ENCODE measurements at regions not wholly inside any gene's neighbourhood (a gene's known extent, or its start where the extent isn't known, plus 50 kb on each side); places are given as distances from the start of the nearest gene placed in this dataset.
"Not testable (repeated sequence)": the region's sequence is repeated elsewhere in the genome, so short reads cannot be mapped to it uniquely, and the experiment has no call there.

DNA sequence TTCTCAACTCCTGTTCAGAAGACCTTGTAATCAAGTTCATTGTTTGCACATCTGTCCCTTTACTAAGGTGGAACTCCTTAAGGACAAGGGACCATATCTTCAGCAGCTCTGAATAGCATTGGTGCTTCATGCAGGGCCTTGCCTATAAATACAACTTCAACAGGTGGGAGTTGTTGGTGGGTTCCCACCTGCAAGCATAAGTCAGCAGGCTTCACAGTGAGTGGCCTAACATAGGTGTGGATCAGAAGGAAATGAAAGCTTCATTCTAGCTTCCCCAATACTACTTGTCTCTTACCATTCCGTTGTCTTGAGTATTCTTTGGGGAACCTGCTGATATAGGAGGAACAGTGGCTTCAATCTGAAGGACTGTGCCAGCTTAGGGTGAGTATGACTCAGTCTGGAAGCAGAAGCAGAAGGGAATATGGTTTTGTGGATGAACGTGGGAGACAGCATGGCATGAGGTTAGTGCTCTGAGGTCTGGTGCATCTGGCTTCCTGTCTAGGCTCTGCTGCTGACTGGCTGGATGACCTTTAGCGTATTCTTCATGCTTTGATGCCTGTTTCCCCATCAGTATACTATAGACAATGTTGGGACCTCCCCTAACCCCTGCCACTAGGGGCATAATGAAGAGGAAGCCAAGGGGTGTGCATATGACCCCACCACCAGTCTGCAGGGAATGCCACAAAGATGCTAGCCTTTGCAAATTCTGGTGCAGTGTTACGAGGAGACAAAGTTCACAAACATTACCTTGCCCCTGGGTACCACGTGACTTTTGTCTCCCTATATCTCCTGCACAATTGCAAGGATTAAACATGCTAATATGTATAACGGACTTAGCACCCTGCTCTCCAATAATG lies 192.3 kb downstream of the PALM2AKAP2 start:
- no peak for DNase-seq (ENCODE audit: low read depth in 3 of 3, low spot score in 2 of 3)

DNA sequence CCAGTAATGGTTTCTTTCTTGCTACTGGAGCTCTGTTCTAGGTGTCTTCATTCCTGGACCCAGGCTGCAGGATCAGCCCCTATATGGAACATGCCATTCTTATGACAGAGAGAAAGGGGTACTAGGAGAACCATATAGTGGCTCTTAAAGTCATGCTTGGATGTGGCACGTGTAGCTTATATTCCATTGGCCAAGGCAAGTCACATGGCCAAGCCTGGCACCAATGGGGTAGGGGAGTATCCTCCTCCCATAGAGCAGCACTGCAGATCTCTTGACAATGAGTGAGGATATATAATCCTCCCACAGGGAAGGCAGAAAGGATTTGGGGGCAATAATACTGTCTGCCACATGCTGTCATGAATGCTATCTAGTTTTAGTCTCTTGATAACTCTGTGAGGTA lies 193.3 kb downstream of the PALM2AKAP2 start:
- no peak for DNase-seq (ENCODE audit: low read depth in 3 of 3, low spot score in 2 of 3)

DNA sequence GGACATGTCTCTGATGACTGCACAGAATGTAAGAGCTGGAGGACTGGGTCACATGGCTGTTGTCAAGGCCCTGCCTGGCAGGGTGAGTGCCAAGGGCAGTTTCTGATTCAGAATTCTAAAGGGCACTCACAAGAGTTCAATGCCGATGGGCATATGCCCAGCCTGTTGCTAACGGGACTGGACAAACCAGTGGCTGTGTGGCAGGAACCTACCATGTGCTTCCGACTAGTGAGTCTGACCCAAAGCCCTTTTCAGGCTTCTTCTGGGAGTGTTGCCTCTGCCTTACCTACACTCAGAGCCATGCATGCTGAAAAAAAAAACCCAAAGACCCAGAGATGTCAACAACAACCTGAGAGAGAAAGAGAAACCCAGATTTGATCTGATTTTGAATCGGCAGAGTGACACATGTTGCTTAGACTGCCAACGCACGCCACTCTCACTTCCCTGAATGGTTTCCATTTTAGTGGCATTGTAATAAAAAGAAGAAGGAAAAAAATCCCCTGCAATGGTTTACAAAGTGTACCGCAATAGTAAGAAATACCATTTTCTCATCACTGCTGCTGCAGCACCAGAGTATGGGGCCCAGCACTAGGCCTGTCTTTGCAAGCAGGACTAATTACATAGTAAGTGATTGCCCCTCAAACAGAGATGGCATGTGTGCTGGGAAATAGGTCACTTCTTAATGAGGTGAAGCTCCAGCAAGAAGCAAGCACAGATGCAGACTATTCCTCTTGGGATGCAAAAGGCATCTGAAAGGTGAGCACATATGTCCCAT lies 194.3 kb downstream of the PALM2AKAP2 start:
- DNase-seq (ENCODE audit: low read depth in 3 of 3, low spot score in 2 of 3), result no peak

DNA sequence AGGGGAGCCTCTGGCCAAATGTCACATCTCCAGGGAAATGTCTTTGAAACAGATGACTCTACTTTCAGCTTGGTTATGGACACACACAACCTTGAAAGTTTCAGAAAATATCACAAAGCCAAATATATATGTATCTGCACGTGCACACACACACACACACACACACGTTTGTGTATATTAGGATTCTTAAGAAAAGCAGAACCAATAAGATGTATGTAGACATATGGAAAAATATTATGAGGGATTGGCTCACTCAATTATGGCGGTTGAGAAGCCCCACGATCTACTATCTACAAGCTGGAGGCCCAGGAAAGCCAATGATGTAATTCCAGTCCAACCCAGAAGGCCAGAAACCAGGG lies 194.9 kb downstream of the PALM2AKAP2 start:
- no peak for DNase-seq (ENCODE audit: low read depth in 3 of 3, low spot score in 2 of 3)

DNA sequence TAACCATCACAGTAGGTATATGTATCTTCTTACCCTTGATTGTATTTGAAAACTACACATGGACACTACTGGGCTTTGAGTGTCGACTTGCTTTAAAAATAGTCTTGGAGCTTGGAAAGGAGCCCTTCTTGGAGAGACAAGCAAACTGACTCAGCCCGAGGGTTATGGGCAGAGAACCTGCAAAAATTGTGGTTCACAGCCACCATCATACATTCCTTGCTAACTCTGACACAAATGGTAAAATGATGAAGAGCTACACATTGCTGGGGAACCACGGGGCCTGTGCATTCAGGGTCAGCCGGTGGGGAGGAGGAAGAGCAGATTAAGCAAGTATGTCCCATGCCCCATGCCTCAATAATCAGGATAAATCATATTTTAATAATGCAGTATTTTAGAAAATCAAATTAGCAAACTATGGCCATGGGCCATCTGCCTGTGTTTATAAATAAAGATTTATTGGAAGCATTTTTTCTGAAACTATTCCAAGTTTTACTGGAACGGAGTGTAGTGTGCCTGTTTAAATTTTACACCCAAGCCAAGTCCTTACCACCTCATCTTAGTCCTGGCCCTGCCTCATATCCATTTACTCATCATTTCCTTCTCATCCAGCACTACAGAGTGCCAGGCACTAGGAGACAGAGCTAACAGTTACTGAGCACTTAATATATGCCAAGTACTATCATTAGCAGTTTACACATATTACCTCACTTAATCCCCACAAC lies 195.7 kb downstream of the PALM2AKAP2 start:
- DNase-seq (ENCODE audit: low read depth in 3 of 3, low spot score in 2 of 3), result no peak

DNA sequence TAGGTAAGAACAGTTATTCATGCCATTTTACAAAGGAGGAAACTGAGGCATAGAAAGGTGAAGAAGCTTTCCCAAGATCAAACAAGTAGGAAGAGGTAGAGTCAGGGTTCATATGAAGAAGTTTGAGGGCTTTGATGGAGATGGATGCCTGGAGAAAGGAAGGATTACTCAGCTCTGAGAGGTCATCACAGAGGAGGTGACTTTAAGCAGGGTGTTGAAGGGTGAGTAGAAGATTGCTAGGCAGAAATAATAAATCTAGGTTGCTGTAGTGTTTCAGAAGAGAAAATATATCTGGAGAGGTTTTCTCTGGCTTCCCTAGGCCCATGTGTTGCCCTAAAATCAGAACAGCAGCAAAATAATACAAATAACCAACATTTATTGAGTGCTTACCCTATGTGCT lies 196.3 kb downstream of the PALM2AKAP2 start:
- no peak for DNase-seq (ENCODE audit: low read depth in 3 of 3, low spot score in 2 of 3)

DNA sequence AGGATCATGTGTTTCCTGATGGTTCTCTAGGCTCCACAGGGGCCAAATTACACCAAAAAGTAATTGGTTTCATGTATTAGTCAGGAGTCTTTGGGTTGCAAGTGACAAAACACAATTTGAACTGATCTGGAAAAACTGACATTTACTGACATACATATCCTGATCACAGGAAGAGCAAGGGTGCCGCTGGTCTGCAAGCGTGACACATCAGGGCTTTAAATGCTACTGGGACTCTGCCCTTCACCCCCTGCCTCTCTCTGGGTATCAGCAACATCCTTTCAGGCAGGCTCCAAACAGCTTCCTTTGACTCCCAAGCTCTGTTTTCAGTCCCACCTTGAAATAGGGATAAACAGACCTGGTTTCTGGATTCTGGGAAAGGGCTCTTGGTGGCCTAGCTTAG lies 197.5 kb downstream of the PALM2AKAP2 start:
- no peak for DNase-seq (ENCODE audit: low read depth in 3 of 3, low spot score in 2 of 3)

DNA sequence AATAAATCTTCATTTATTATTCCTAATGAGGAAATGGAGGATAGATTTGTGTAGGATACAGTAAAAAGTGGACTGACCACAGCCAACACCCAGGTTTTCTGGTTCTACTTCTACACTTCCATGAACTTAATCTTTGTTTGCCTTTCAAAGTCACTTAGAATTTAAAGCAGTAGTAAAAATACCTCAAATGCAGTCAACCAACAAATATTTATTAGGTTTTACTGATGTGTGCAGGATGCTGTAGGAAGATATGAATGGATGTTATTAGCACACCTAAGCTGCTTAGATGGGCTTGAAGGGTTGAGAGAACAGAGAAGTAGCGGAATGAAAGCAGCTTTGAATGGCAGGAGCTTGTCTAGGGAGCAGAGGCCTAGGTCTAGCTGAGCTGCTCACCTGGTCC lies 201.1 kb downstream of the PALM2AKAP2 start:
- no peak for DNase-seq (ENCODE audit: low read depth in 3 of 3, low spot score in 2 of 3)

DNA sequence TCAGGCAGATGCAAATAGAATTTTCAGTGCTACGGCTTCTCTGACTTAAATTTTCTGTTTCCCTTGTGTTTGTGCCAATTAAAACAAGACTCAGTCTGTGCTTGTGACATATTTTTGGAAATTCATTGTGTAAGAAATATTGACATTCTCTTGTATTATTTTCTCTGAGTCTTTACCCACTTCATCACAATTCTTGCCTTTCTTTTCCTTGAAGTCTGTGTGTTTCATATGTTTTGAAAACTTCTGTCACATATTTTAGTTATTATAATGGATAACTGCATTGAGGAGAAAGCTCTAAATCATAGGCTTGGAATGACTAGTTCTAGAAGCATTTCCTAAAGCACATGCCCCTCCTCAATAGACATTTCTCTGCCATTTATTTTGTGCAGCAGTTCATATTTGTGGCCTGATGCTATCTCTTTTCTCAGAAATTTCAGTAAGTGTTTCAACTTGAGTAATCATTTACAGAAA lies 206.6 kb downstream of the PALM2AKAP2 start:
- DNase-seq (ENCODE audit: low read depth in 3 of 3, low spot score in 2 of 3), result no peak

DNA sequence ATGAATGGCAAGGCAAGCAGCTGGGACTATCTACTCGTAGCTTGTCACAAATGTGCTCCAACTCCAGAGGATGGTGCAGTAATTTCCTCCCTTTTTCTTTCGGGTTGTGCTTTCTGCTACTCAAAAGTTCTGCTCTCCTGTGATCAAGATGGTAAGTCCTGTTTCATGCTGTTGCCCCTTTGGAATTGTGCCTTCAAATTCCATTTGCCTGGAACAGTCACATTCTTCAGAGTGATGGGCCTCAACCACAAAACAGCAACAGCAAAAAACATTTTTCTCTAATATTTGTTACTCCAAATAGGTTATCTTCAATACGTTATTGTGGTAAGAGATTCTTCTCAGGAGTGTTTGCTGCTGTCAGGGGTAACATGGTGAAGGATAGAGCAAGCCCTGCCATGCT lies 209.3 kb downstream of the PALM2AKAP2 start:
- no peak for DNase-seq (ENCODE audit: low read depth in 3 of 3, low spot score in 2 of 3)

DNA sequence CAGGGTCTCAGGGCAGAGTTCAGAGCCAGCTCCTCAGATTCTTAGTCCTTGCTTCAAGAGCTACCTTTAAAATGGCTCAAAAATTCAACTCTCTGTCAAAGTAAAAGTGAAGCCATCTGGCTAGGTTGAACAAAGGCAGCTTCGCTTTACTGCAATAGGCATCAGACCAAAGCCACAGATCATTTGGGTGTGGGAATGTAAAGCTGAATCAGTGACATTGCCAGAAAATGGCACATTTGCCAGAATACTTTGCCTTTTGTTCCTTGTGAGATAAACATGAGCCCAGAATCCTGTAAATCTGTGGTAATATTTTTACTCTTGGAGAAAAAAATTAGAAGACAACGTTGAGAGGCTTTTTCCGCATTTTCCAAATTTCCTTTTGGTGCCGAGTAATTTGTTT lies 210.5 kb downstream of the PALM2AKAP2 start:
- DNase-seq (ENCODE audit: low read depth in 3 of 3, low spot score in 2 of 3), result no peak

DNA sequence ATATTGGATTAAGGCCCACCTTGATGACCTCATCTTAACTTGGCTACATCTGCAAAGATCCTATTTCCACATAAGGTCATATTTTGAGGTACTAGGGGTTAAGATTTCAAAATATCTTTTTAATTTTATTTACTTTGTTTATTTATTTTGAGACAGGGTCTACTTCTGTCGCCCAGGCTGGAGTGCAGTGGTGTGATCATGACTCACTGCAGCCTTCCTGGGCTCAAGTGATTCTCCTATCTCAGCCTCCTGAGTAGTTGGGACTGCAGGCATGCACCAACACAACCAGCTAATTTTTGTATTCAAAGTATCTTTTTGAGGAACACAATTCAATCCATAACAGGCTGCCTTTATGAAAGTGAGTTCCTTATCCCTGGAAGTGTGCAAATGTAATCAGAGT lies 212.3 kb downstream of the PALM2AKAP2 start:
- no peak for DNase-seq (ENCODE audit: low read depth in 3 of 3, low spot score in 2 of 3)

DNA sequence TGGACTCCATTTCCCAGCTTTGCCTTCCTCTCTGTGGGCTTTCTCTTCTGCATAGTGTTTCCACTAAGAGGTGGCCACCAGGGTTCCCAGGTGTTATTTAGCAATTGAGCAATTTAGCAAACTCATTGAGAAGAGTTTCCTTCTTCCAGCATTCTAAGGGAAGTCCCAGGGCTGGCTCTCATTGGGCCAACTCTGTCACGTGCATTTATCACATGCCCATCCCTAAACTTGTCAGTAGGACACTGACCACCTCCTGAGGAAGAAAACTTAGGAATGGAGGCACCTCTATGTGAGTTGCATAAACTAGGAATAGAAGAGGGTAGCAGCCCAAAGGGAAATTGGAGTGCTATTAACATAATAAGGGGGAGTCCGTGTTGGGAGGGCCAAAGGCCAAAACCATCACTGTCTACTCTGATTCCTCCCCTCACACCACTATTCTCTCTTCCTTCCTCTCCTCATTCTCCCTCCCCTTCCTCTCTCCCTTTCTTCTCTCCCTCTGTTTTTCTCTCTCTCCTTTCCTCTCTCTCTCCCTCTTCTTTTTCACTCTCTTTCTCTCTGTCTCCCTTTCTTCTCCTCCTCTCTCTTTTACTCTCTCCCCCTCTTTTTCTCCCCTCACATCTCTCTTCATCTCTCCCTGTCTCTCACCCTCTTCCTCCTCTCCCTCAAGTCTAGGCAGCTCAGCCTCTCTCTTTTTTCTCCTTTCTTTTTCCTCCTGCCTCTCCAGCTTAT lies 213.4 kb downstream of the PALM2AKAP2 start:
- no peak for DNase-seq (ENCODE audit: low read depth in 3 of 3, low spot score in 2 of 3)

DNA sequence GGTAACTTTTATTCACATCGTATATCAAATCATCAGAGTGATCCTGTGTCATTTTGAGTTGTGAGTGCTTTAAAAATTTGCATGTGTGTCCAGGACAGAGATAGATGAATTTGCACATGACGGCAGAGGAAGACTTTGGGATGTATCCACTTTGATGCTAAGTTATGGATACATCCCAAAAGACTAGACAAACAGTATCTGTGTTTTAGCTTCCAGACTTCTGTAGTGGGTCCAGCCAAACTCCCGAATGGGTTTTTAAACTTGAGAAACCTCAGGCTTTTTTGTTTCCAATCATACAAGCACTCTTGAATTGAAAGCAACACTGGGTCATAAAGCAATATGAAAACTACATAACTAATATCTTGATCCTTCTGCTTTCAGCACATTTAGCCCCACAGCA lies 213.8 kb downstream of the C9orf152 start:
- DNase-seq (ENCODE audit: low read depth in 3 of 3, low spot score in 2 of 3), result no peak

DNA sequence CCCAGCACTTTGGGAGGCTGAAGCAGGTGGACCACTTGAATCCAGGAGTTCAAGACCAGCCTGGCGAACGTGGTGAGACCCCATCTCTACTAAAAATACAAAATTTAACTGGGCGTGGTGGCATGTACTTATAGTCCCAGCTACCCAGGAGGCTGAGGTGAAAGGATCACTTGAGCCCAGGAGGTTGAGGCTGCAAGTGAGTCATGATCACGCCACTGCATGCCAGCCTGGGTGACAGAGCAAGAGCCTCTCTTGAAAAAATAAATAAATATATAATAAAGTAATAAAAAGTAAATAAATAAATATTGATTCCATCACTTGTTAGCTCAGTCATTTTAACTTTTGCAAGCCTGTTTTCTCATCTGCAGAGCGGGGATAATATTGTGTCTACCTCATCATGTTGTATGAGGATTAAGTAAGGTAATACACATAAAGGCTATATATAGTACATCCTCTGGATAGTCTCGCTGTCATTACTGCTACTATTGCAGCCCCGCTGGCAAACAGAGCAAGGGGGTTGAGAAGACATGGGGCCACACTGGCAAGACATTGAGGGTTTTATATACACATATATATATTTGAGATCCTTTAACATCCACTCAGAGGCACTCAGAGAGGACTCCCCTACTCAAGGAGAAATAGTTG lies 210.9 kb downstream of the C9orf152 start:
- no peak for DNase-seq (ENCODE audit: low read depth in 3 of 3, low spot score in 2 of 3)

DNA sequence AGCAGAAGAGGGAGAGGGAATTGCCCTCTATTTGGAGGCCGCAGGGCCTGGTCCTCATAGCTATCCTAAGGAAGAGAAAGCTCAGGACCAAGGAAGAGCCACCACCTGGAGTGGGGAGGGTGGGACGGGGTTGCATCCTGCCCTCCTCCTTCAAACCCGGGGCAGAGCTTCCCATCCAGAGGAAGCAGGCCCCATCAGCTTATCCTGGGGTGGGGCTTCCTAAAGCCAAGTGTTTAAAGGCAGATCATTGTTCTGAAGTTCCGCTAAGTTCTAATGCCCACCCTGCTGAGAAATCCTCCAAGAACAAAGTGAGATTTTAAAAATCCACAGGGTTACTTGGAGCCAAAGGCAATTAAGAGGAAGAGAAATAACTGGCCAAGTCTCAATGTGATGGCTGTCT lies 210.3 kb downstream of the C9orf152 start:
- no peak for DNase-seq (ENCODE audit: low read depth in 3 of 3, low spot score in 2 of 3)

DNA sequence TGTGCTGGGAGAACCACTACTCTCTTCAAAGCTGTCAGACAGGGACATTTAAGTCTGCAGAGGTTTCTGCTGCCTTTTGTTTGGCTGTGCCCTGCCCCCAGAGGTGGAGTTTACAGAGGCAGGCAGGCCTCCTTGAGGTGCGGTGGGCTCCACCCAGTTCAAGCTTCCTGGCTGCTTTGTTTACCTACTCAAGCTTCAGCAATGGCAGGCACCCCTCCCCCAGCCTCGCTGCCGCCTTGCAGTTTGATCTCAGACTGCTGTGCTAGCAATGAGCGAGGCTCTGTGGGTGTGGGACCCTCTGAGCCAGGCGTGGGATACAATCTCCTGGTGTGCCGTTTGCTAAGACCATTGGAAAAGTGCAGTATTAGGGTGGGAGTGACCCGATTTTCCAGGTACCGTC lies 202.4 kb downstream of the C9orf152 start:
- not testable (repeated sequence) for DNase-seq (ENCODE audit: low read depth in 3 of 3, low spot score in 2 of 3)

DNA sequence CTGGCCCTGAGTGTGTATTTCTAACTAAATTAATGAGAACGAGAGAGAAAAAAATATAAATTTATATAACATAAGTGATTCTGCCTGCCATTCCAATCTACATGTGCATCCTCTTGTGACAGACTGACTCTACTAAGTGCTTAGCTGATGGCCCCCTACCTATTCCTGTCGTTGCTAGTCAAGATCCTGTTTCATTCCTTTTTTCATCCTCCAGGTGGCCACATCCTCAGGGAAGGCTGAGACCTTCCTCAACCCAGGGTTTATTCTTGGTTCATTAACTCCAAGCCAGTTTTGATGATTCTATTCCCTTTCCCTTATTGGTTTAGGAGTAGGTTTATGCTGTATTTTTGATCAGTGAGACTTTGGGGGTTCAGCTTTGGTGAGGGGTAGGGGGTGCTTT lies 201.3 kb downstream of the C9orf152 start:
- no peak for DNase-seq (ENCODE audit: low read depth in 3 of 3, low spot score in 2 of 3)

DNA sequence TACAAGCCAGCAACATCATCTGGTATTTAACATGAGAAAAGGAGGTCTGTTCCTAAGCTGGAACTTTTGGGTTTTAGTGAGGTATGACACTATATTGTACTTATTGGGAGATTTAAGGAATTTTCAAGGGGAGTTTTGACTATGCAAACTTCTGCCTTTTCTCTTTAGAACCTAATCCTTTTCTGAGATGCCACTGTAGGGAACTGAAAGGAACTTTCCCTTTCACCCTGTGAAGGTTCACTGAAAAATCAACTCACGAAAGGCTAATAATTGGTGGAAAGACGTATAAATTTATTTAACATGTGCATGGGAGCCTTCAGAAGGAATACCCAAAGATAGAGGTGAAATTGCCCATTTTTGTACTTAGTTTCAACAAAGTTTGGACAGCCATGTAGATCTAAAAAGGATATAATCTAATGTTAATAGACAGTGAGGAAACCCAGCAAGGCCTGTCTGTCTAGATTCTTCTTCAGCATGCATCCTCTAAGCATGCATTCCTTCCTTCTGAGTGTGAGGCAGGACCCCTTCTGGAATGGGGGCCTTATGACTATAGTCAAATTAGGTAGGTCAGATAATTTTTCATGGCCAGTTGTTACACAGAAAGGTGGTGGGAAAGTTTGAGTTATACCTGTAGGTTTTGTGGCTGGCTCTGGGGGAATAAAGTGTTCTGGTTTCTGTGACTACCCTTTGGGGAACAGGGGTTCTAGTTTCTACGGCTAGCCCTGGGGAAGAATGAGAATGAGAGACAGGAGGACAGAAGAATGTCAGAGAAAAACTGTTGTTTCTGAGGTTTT lies 200.3 kb downstream of the C9orf152 start:
- DNase-seq (ENCODE audit: low read depth in 3 of 3, low spot score in 2 of 3), result no peak

All from right renal cortex interstitium (tissue), 3 donors.